ENCODE measurements at regions not wholly inside any gene's neighbourhood (a gene's known extent, or its start where the extent isn't known, plus 50 kb on each side); places are given as distances from the start of the nearest gene placed in this dataset.

- H3K27ac ChIP-seq, result peak overlapping the region in 5 of 10 donors; percentile 17 to 73 (median 66)
- no peaks in the 10 kb centered on the region for H3K36me3 ChIP-seq
- WGBS, 2 donors, result 23 to 24% methylated on average over 2 of the region's 2 CpGs
- intact Hi-C loops (cut with DNase I), result no loop called here
- H3K4me1 ChIP-seq, result peaks cover 0 to 15% (median 0%) of the 10 kb centered on the region in 9 donors
- no peak for TF ChIP-seq CTCF (IDR thresholded peaks at IDR 0.05)
- DNase-seq (peak in 1 of 2 donors; percentile 27), ATAC-seq (peak; percentile 38 to 98 (median 94))
- H3K4me3 ChIP-seq, result no peak overlapping the region
- no peaks in the 10 kb centered on the region for H3K27me3 ChIP-seq
- H3K9me3 ChIP-seq, result peaks cover 0 to 27% (median 15%) of the 10 kb centered on the region in 11 donors
Observed at GRCh38 chr11:121829159-121829643, 286.8 kb downstream of the BLID start.

DNA sequence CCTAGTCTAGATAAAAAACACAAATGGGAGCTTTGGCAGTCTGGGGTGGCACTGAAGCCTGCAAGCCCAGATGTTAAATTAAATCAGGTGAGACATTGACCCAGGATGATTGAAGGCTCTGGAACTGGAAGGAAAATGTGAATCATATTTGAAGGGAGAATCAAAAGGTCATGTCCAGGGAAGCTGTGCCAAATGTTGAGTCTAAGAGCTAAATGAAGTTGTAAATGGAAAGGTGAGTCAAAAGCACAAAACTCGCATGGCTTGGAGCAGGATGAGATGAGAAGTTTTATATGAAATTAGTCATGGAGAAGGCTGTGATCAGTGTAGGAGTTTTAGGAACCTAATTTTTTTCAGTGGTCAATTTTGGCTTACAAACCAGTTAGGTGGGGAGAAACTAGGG, 301.1 kb downstream of the BLID start:
- Histone ChIP-seq H3K27ac (no peak overlapping the region), H3K9me3 (peaks cover 0 to 49% (median 21%) of the 10 kb centered on the region in 11 donors), H3K4me3 (no peak overlapping the region), H3K27me3 (no peaks in the 10 kb centered on the region), H3K36me3 (no peaks in the 10 kb centered on the region), H3K4me1 (no peaks in the 10 kb centered on the region)
- no peak for TF ChIP-seq CTCF (IDR thresholded peaks at IDR 0.05)
- WGBS, 2 donors, result 94 to 97% methylated on average over 1 of the region's 1 CpG
- DNase-seq (no peak), ATAC-seq (no peak)
- intact Hi-C loops (cut with DNase I), result no loop called here

DNA sequence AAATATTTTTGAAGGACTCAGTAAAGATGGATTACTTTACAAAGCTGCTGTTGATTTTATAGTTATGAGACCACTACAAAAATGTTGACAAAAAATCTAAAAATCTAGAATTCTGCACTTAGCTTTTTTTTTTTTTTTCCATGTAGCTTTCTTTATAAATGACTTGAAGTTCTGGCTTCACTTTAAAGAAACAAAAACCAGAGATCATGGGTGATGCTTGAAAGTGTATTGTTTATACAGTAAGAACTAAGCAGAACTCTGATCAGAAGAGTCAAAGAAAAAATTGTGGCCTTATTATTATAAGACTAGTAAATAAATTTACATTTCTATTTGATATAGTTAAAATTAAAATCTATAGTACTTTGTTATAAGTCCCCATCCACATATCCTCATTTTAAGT, 301.7 kb downstream of the BLID start:
- intact Hi-C loops (cut with DNase I), result no loop called here
- H3K4me3 ChIP-seq, result no peak overlapping the region
- DNase-seq (no peak), ATAC-seq (no peak)
- H3K27me3 ChIP-seq, result no peaks in the 10 kb centered on the region
- TF ChIP-seq CTCF (IDR thresholded peaks at IDR 0.05), result no peak
- no peak overlapping the region for H3K27ac ChIP-seq
- H3K36me3 ChIP-seq, result no peaks in the 10 kb centered on the region
- H3K9me3 ChIP-seq, result peaks cover 0 to 49% (median 21%) of the 10 kb centered on the region in 11 donors
- no peaks in the 10 kb centered on the region for H3K4me1 ChIP-seq

DNA sequence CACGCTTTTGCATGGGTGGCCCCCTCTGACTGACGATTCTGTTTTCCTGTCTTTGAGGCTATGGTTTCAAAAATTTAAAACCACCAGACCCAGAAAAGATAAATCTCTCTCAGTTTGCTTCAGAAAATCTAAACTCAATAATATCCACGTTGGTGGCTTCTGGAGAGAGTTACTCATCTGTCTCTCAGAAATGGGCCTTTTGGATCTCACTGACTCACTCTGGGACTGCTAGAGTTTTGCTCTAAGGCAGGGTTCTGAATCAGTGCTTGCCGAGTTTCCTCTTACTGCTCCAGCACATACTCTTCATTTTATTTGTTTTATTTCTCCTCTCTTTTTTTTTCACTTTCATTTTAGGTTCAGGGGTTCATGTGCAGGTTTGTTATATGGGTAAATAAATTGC, 305.7 kb downstream of the BLID start:
- peak overlapping the region in 1 of 10 donors; percentile 36 for H3K27ac ChIP-seq

More for the DNA sequence above, 305.7 kb downstream of the BLID start:
- DNase-seq (no peak), ATAC-seq (no peak)
- H3K36me3 ChIP-seq, result no peaks in the 10 kb centered on the region
- H3K27me3 ChIP-seq, result no peaks in the 10 kb centered on the region
- no peak overlapping the region for H3K4me3 ChIP-seq
- TF ChIP-seq CTCF (IDR thresholded peaks at IDR 0.05), result no peak
- H3K4me1 ChIP-seq, result no peaks in the 10 kb centered on the region
- peaks cover 0 to 30% (median 18%) of the 10 kb centered on the region in 11 donors for H3K9me3 ChIP-seq
- intact Hi-C loops (cut with DNase I), result no loop called here
- WGBS, 2 donors, result 68 to 71% methylated on average over 4 of the region's 4 CpGs

Data from heart right ventricle (tissue), 16 donors.